ENCODE measurements at regions not wholly inside any gene's neighbourhood (a gene's known extent, or its start where the extent isn't known, plus 50 kb on each side); places are given as distances from the start of the nearest gene placed in this dataset.

DNA sequence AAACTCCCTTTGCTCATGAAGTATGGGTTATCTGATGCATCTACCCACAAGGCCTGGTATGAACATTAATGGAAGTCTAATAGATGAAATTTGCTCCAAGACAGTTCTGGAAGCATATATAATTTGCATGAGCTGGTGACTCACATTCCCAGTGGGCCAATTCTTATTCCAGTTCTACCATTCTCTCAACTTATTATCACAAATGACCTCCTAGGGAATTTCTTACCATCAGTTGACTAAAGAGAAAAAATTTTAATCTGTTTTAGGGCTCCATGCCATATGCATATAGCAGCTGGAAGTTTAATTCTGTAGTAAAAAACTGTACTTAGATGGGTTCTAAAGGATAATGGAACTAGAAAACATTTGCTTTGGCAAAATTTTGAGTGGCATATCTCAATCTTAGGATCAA is 165.2 kb upstream of the COL3A1 start:
- no peak for FAIRE-seq
- H3K27ac ChIP-seq (ENCODE audit: low read depth in 1 of 3, low read length in 2 of 3): no peak overlapping the region
- no peaks in the 10 kb centered on the region for H3K36me3 ChIP-seq (ENCODE audit: control insufficient read depth in 3 of 3, insufficient read depth in 2 of 3, low read depth in 1 of 3, low read length in 3 of 3)
- no peaks in the 10 kb centered on the region for H3K27me3 ChIP-seq (ENCODE audit: control insufficient read depth in 3 of 3, insufficient read depth in 3 of 3, low read length in 3 of 3)
- H3K9me3 ChIP-seq (ENCODE audit: control insufficient read depth in 2 of 2, insufficient read depth in 1 of 2, low read depth in 1 of 2, low read length in 1 of 2): no peaks in the 10 kb centered on the region
- no peak for DNase-seq
- no peak overlapping the region for H3K4me3 ChIP-seq (ENCODE audit: low read depth in 1 of 3, low read length in 3 of 3)
- H3K4me1 ChIP-seq (ENCODE audit: control insufficient read depth in 3 of 3, insufficient read depth in 2 of 3, low read depth in 1 of 3, low read length in 2 of 3): no peaks in the 10 kb centered on the region

GRCh38 chr2:188810586-188810985 is 163.6 kb upstream of the COL3A1 start:
- WGBS, 3 donors: 81 to 88% (median 88%) methylated on average over 2 of the region's 2 CpGs
- Histone ChIP-seq H3K4me1 (ENCODE audit: control insufficient read depth in 3 of 3, insufficient read depth in 2 of 3, low read depth in 1 of 3, low read length in 2 of 3) (no peaks in the 10 kb centered on the region), H3K27ac (ENCODE audit: low read depth in 1 of 3, low read length in 2 of 3) (no peak overlapping the region), H3K9me3 (ENCODE audit: control insufficient read depth in 2 of 2, insufficient read depth in 1 of 2, low read depth in 1 of 2, low read length in 1 of 2) (no peaks in the 10 kb centered on the region), H3K36me3 (ENCODE audit: control insufficient read depth in 3 of 3, insufficient read depth in 2 of 3, low read depth in 1 of 3, low read length in 3 of 3) (no peaks in the 10 kb centered on the region), H3K27me3 (ENCODE audit: control insufficient read depth in 3 of 3, insufficient read depth in 3 of 3, low read length in 3 of 3) (no peaks in the 10 kb centered on the region), H3K4me3 (ENCODE audit: low read depth in 1 of 3, low read length in 3 of 3) (no peak overlapping the region)
- no peak for FAIRE-seq
- DNase-seq: no peak

GRCh38 chr2:188811522-188811921 is 162.7 kb upstream of the COL3A1 start:
- H3K4me3 ChIP-seq (ENCODE audit: low read depth in 1 of 3, low read length in 3 of 3): no peak overlapping the region
- no peaks in the 10 kb centered on the region for H3K27me3 ChIP-seq (ENCODE audit: control insufficient read depth in 3 of 3, insufficient read depth in 3 of 3, low read length in 3 of 3)
- FAIRE-seq: no peak
- no peak for DNase-seq
- no peaks in the 10 kb centered on the region for H3K36me3 ChIP-seq (ENCODE audit: control insufficient read depth in 3 of 3, insufficient read depth in 2 of 3, low read depth in 1 of 3, low read length in 3 of 3)
- no peaks in the 10 kb centered on the region for H3K9me3 ChIP-seq (ENCODE audit: control insufficient read depth in 2 of 2, insufficient read depth in 1 of 2, low read depth in 1 of 2, low read length in 1 of 2)
- no peak overlapping the region for H3K27ac ChIP-seq (ENCODE audit: low read depth in 1 of 3, low read length in 2 of 3)
- H3K4me1 ChIP-seq (ENCODE audit: control insufficient read depth in 3 of 3, insufficient read depth in 2 of 3, low read depth in 1 of 3, low read length in 2 of 3): no peaks in the 10 kb centered on the region
- WGBS, 3 donors: 15 to 51% (median 26%) methylated on average over 1 of the region's 1 CpG

GRCh38 chr2:188813315-188813714 is 160.9 kb upstream of the COL3A1 start:
- H3K36me3 ChIP-seq (ENCODE audit: control insufficient read depth in 3 of 3, insufficient read depth in 2 of 3, low read depth in 1 of 3, low read length in 3 of 3): no peaks in the 10 kb centered on the region
- H3K27ac ChIP-seq (ENCODE audit: low read depth in 1 of 3, low read length in 2 of 3): no peak overlapping the region
- no peaks in the 10 kb centered on the region for H3K9me3 ChIP-seq (ENCODE audit: control insufficient read depth in 2 of 2, insufficient read depth in 1 of 2, low read depth in 1 of 2, low read length in 1 of 2)
- H3K4me3 ChIP-seq (ENCODE audit: low read depth in 1 of 3, low read length in 3 of 3): no peak overlapping the region
- no peak for FAIRE-seq
- no peaks in the 10 kb centered on the region for H3K27me3 ChIP-seq (ENCODE audit: control insufficient read depth in 3 of 3, insufficient read depth in 3 of 3, low read length in 3 of 3)
- no peaks in the 10 kb centered on the region for H3K4me1 ChIP-seq (ENCODE audit: control insufficient read depth in 3 of 3, insufficient read depth in 2 of 3, low read depth in 1 of 3, low read length in 2 of 3)
- 78 to 89% (median 82%) methylated on average over 3 of the region's 3 CpGs for WGBS, 3 donors
- no peak for DNase-seq

GRCh38 chr2:188813857-188814256 is 160.3 kb upstream of the COL3A1 start:
- Histone ChIP-seq H3K36me3 (ENCODE audit: control insufficient read depth in 3 of 3, insufficient read depth in 2 of 3, low read depth in 1 of 3, low read length in 3 of 3) (no peaks in the 10 kb centered on the region), H3K27ac (ENCODE audit: low read depth in 1 of 3, low read length in 2 of 3) (no peak overlapping the region), H3K4me3 (ENCODE audit: low read depth in 1 of 3, low read length in 3 of 3) (no peak overlapping the region), H3K9me3 (ENCODE audit: control insufficient read depth in 2 of 2, insufficient read depth in 1 of 2, low read depth in 1 of 2, low read length in 1 of 2) (no peaks in the 10 kb centered on the region), H3K4me1 (ENCODE audit: control insufficient read depth in 3 of 3, insufficient read depth in 2 of 3, low read depth in 1 of 3, low read length in 2 of 3) (no peaks in the 10 kb centered on the region), H3K27me3 (ENCODE audit: control insufficient read depth in 3 of 3, insufficient read depth in 3 of 3, low read length in 3 of 3) (no peaks in the 10 kb centered on the region)
- FAIRE-seq (no peak), DNase-seq (no peak)
- WGBS, 3 donors: 48 to 55% (median 50%) methylated on average over 5 of the region's 5 CpGs

DNA sequence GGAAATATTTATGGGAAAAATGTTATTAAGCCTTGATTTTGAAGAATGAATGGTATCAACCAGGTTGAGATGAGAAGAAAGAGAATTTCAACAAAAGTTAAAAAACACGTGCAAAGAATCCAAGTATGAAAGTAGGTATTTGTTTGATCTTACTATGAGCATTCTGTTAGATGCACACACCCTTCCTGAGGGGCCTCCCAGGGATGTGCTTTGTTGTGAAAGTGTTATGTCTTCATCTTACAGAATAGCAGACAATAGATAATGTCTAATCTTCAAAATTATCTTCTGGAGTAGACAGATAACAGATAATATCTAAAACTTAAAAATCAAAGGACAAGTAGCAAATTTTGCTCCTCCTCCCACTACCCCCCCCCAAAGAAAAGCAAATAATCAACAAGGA is 155.2 kb upstream of the COL3A1 start:
- Histone ChIP-seq H3K36me3 (ENCODE audit: control insufficient read depth in 3 of 3, insufficient read depth in 2 of 3, low read depth in 1 of 3, low read length in 3 of 3) (no peaks in the 10 kb centered on the region), H3K4me3 (ENCODE audit: low read depth in 1 of 3, low read length in 3 of 3) (no peak overlapping the region), H3K9me3 (ENCODE audit: control insufficient read depth in 2 of 2, insufficient read depth in 1 of 2, low read depth in 1 of 2, low read length in 1 of 2) (no peaks in the 10 kb centered on the region), H3K27ac (ENCODE audit: low read depth in 1 of 3, low read length in 2 of 3) (no peak overlapping the region), H3K4me1 (ENCODE audit: control insufficient read depth in 3 of 3, insufficient read depth in 2 of 3, low read depth in 1 of 3, low read length in 2 of 3) (no peaks in the 10 kb centered on the region), H3K27me3 (ENCODE audit: control insufficient read depth in 3 of 3, insufficient read depth in 3 of 3, low read length in 3 of 3) (no peaks in the 10 kb centered on the region)
- FAIRE-seq: no peak
- 38 to 62% (median 60%) methylated on average over 1 of the region's 1 CpG for WGBS, 3 donors
- no peak for DNase-seq

GRCh38 chr2:188819792-188820191 is 154.4 kb upstream of the COL3A1 start:
- H3K4me1 ChIP-seq (ENCODE audit: control insufficient read depth in 3 of 3, insufficient read depth in 2 of 3, low read depth in 1 of 3, low read length in 2 of 3): no peaks in the 10 kb centered on the region

DNA sequence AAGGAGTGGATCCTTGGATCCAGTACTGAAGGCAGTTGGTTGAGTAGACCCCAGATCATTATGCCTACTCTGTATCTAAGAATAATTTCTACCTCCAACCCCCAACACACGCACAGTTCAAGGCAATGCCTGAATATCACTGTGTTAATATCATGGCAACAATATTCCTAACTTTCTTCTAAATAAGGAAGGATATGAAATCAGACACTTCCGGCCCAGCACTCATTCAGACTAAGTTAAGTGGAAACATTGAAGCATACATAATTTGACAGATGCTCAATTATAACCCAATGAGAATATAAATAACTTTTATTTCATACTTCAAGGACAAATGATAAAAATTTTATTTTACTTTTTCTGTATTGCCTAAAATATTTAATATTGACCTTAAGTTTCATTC is 153.6 kb upstream of the COL3A1 start:
- no peaks in the 10 kb centered on the region for H3K36me3 ChIP-seq (ENCODE audit: control insufficient read depth in 3 of 3, insufficient read depth in 2 of 3, low read depth in 1 of 3, low read length in 3 of 3)
- no peaks in the 10 kb centered on the region for H3K27me3 ChIP-seq (ENCODE audit: control insufficient read depth in 3 of 3, insufficient read depth in 3 of 3, low read length in 3 of 3)
- DNase-seq (no peak), FAIRE-seq (no peak)
- H3K9me3 ChIP-seq (ENCODE audit: control insufficient read depth in 2 of 2, insufficient read depth in 1 of 2, low read depth in 1 of 2, low read length in 1 of 2): no peaks in the 10 kb centered on the region
- no peak overlapping the region for H3K27ac ChIP-seq (ENCODE audit: low read depth in 1 of 3, low read length in 2 of 3)
- H3K4me3 ChIP-seq (ENCODE audit: low read depth in 1 of 3, low read length in 3 of 3): no peak overlapping the region
- H3K4me1 ChIP-seq (ENCODE audit: control insufficient read depth in 3 of 3, insufficient read depth in 2 of 3, low read depth in 1 of 3, low read length in 2 of 3): no peaks in the 10 kb centered on the region
- 82 to 88% (median 85%) methylated on average over 2 of the region's 2 CpGs for WGBS, 3 donors

More at GRCh38 chr2:188819792-188820191, 154.4 kb upstream of the COL3A1 start:
- Histone ChIP-seq H3K36me3 (ENCODE audit: control insufficient read depth in 3 of 3, insufficient read depth in 2 of 3, low read depth in 1 of 3, low read length in 3 of 3) (no peaks in the 10 kb centered on the region), H3K9me3 (ENCODE audit: control insufficient read depth in 2 of 2, insufficient read depth in 1 of 2, low read depth in 1 of 2, low read length in 1 of 2) (no peaks in the 10 kb centered on the region), H3K27ac (ENCODE audit: low read depth in 1 of 3, low read length in 2 of 3) (no peak overlapping the region), H3K27me3 (ENCODE audit: control insufficient read depth in 3 of 3, insufficient read depth in 3 of 3, low read length in 3 of 3) (no peaks in the 10 kb centered on the region), H3K4me3 (ENCODE audit: low read depth in 1 of 3, low read length in 3 of 3) (no peak overlapping the region)
- FAIRE-seq (no peak), DNase-seq (no peak)
- 14 to 41% (median 33%) methylated on average over 3 of the region's 3 CpGs for WGBS, 3 donors

GRCh38 chr2:188824125-188824524 is 150.0 kb upstream of the COL3A1 start:
- H3K9me3 ChIP-seq (ENCODE audit: control insufficient read depth in 2 of 2, insufficient read depth in 1 of 2, low read depth in 1 of 2, low read length in 1 of 2): no peaks in the 10 kb centered on the region
- H3K4me3 ChIP-seq (ENCODE audit: low read depth in 1 of 3, low read length in 3 of 3): no peak overlapping the region
- H3K36me3 ChIP-seq (ENCODE audit: control insufficient read depth in 3 of 3, insufficient read depth in 2 of 3, low read depth in 1 of 3, low read length in 3 of 3): no peaks in the 10 kb centered on the region
- no peak for DNase-seq
- no peaks in the 10 kb centered on the region for H3K27me3 ChIP-seq (ENCODE audit: control insufficient read depth in 3 of 3, insufficient read depth in 3 of 3, low read length in 3 of 3)
- no peaks in the 10 kb centered on the region for H3K4me1 ChIP-seq (ENCODE audit: control insufficient read depth in 3 of 3, insufficient read depth in 2 of 3, low read depth in 1 of 3, low read length in 2 of 3)
- no peak overlapping the region for H3K27ac ChIP-seq (ENCODE audit: low read depth in 1 of 3, low read length in 2 of 3)
- WGBS, 3 donors: 31 to 55% (median 42%) methylated on average over 2 of the region's 2 CpGs
- no peak for FAIRE-seq

Measured in small intestine (tissue), 7 donors.